ENCODE measurements at regions not wholly inside any gene's neighbourhood (a gene's known extent, or its start where the extent isn't known, plus 50 kb on each side); places are given as distances from the start of the nearest gene placed in this dataset.

- DNase-seq (no peak), ATAC-seq (no peak)
- Histone ChIP-seq H3K9ac (ENCODE audit: low read length) (no peak overlapping the region), H3K27me3 (ENCODE audit: low read length) (0 out of 2 replicates have a peak, but pooled peaks cover 11% of the 10 kb centered on the region), H2AFZ (ENCODE audit: low read length) (no peak overlapping the region), H3K9me2 (replicated peaks; ENCODE audit: low read length) (no peaks in the 10 kb centered on the region), H3K36me3 (ENCODE audit: low read depth, low read length) (no peaks in the 10 kb centered on the region), H4K20me1 (ENCODE audit: low read length) (no peaks in the 10 kb centered on the region), H3K4me2 (ENCODE audit: low read length) (no peak overlapping the region), H3K4me3 (ENCODE audit: low read length) (no peak overlapping the region), H3K9me3 (ENCODE audit: low read length) (no peaks in the 10 kb centered on the region), H3K4me1 (ENCODE audit: insufficient read depth, low read length) (no peaks in the 10 kb centered on the region), H3F3A (ENCODE audit: low read length, unreplicated experiment) (no peaks in the 10 kb centered on the region), H3K27ac (ENCODE audit: low read length) (no peak overlapping the region), H3K79me2 (ENCODE audit: low read length) (no peaks in the 10 kb centered on the region)
- no peak for TF ChIP-seq EZH2 (IDR thresholded peaks at IDR 0.05; ENCODE audit: low read length, unreplicated experiment)
- TF ChIP-seq EZH2phosphoT487 (IDR thresholded peaks at IDR 0.05; ENCODE audit: borderline replicate concordance, low read length), result no peak
- no peak for TF ChIP-seq CTCF (conservative IDR thresholded peaks at IDR 0.05; ENCODE audit: low read depth, low read length)
- intact Hi-C loops (cut with micrococcal nuclease), result no loop called here
- POLR2A ChIA-PET (ENCODE audit: unreplicated experiment), result no interaction called here
- CTCF ChIA-PET, result no interaction called here
- BruUV-seq (replicated peaks), result no TSS peak
These were observed 177.1 kb upstream of the PPP1R3A start for GRCh38 chr7:114095885-114096284.

- ATAC-seq (no peak), DNase-seq (no peak)
- Histone ChIP-seq H3K9me2 (replicated peaks; ENCODE audit: low read length) (no peaks in the 10 kb centered on the region), H3K79me2 (ENCODE audit: low read length) (no peaks in the 10 kb centered on the region), H3K9me3 (ENCODE audit: low read length) (no peaks in the 10 kb centered on the region), H3F3A (ENCODE audit: low read length, unreplicated experiment) (no peaks in the 10 kb centered on the region), H4K20me1 (ENCODE audit: low read length) (no peaks in the 10 kb centered on the region), H3K9ac (ENCODE audit: low read length) (no peak overlapping the region), H3K4me3 (ENCODE audit: low read length) (no peak overlapping the region), H3K27ac (ENCODE audit: low read length) (no peak overlapping the region), H3K27me3 (ENCODE audit: low read length) (peaks cover 45% of the 10 kb centered on the region), H3K4me2 (ENCODE audit: low read length) (no peak overlapping the region), H2AFZ (ENCODE audit: low read length) (no peak overlapping the region), H3K4me1 (ENCODE audit: insufficient read depth, low read length) (no peaks in the 10 kb centered on the region), H3K36me3 (ENCODE audit: low read depth, low read length) (no peaks in the 10 kb centered on the region)
- BruUV-seq (replicated peaks), result no TSS peak
- ChIA-PET CTCF (no interaction called here), POLR2A (ENCODE audit: unreplicated experiment) (no interaction called here)
- TF ChIP-seq EZH2phosphoT487 (IDR thresholded peaks at IDR 0.05; ENCODE audit: borderline replicate concordance, low read length), result no peak
- no peak for TF ChIP-seq EZH2 (IDR thresholded peaks at IDR 0.05; ENCODE audit: low read length, unreplicated experiment)
- no peak for TF ChIP-seq CTCF (conservative IDR thresholded peaks at IDR 0.05; ENCODE audit: low read depth, low read length)
- intact Hi-C loops (cut with micrococcal nuclease), result no loop called here
These were observed 169.7 kb upstream of the PPP1R3A start for GRCh38 chr7:114088470-114088940.

GRCh38 chr7:114087653-114088469, 169.1 kb upstream of the PPP1R3A start:
- intact Hi-C loops (cut with micrococcal nuclease), result no loop called here
- no peaks in the 10 kb centered on the region for H3K9me3 ChIP-seq (ENCODE audit: low read length)
- DNase-seq (no peak), ATAC-seq (no peak)
- BruUV-seq (replicated peaks), result no TSS peak
- H3K4me2 ChIP-seq (ENCODE audit: low read length), result no peak overlapping the region
- H3K27ac ChIP-seq (ENCODE audit: low read length), result no peak overlapping the region
- CTCF ChIA-PET, result no interaction called here
- H3K4me3 ChIP-seq (ENCODE audit: low read length), result no peak overlapping the region
- POLR2A ChIA-PET (ENCODE audit: unreplicated experiment), result no interaction called here
- H3K4me1 ChIP-seq (ENCODE audit: insufficient read depth, low read length), result no peaks in the 10 kb centered on the region
- peaks cover 52% of the 10 kb centered on the region for H3K27me3 ChIP-seq (ENCODE audit: low read length)
- H3F3A ChIP-seq (ENCODE audit: low read length, unreplicated experiment), result no peaks in the 10 kb centered on the region
- H3K79me2 ChIP-seq (ENCODE audit: low read length), result no peaks in the 10 kb centered on the region
- H3K9ac ChIP-seq (ENCODE audit: low read length), result no peak overlapping the region
- no peaks in the 10 kb centered on the region for H4K20me1 ChIP-seq (ENCODE audit: low read length)
- H3K36me3 ChIP-seq (ENCODE audit: low read depth, low read length), result no peaks in the 10 kb centered on the region
- no peaks in the 10 kb centered on the region for H3K9me2 ChIP-seq (replicated peaks; ENCODE audit: low read length)
- H2AFZ ChIP-seq (ENCODE audit: low read length), result no peak overlapping the region
- TF ChIP-seq EZH2phosphoT487 (IDR thresholded peaks at IDR 0.05; ENCODE audit: borderline replicate concordance, low read length) (no peak), CTCF (conservative IDR thresholded peaks at IDR 0.05; ENCODE audit: low read depth, low read length) (no peak), EZH2 (IDR thresholded peaks at IDR 0.05; ENCODE audit: low read length, unreplicated experiment) (no peak)
